PC-9 (cell line): ENCODE measurements at regions not wholly inside any gene's neighbourhood (a gene's known extent, or its start where the extent isn't known, plus 50 kb on each side); places are given as distances from the start of the nearest gene placed in this dataset.

Experiments
- EZH2 ChIP-seq: fragments of 200-600 bp; sonication (generic); IDR thresholded peaks from 2 replicates; pipeline ENCODE4 v1.8.0; 2017; ENCODE audit warnings: antibody characterized with exemption, low read depth
- TF ChIP-seq, protein P1 (sequence below): fragments of 200-600 bp; sonication (generic); conservative IDR thresholded peaks from 2 replicates; pipeline ENCODE4 v1.6.1; 2017; ENCODE audit warnings: mixed run types, antibody characterized with exemption, mild to moderate bottlenecking, moderate library complexity

DNA sequence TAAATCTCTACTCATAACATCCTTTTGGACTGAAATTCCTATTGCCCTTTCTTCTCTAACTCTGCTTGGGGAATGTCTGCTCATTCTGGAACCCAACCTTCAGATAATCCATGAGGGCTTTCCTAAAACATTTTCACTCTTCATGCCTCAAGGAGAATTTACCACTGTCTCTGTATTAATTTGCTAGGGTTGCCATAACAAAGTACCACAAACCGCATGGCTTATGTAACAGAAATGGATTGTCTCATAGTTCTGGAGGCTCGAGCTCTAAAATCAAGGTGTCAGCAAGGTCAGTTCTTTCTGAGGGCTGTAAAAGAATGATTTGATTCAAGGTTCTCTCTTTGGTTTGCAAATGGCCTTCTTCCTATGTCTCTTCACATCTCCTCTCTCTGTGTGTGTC, 209.7 kb downstream of the LACC1 start:
- TF ChIP-seq, protein P1, sequence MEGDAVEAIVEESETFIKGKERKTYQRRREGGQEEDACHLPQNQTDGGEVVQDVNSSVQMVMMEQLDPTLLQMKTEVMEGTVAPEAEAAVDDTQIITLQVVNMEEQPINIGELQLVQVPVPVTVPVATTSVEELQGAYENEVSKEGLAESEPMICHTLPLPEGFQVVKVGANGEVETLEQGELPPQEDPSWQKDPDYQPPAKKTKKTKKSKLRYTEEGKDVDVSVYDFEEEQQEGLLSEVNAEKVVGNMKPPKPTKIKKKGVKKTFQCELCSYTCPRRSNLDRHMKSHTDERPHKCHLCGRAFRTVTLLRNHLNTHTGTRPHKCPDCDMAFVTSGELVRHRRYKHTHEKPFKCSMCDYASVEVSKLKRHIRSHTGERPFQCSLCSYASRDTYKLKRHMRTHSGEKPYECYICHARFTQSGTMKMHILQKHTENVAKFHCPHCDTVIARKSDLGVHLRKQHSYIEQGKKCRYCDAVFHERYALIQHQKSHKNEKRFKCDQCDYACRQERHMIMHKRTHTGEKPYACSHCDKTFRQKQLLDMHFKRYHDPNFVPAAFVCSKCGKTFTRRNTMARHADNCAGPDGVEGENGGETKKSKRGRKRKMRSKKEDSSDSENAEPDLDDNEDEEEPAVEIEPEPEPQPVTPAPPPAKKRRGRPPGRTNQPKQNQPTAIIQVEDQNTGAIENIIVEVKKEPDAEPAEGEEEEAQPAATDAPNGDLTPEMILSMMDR: no peak
- TF ChIP-seq EZH2: no peak
